Small intestine (tissue), 7 donors: ENCODE measurements at regions not wholly inside any gene's neighbourhood (a gene's known extent, or its start where the extent isn't known, plus 50 kb on each side); places are given as distances from the start of the nearest gene placed in this dataset.

ENCODE experiments used
- DNase-seq, 2 donors: peaks; one replicate each; pipeline versions ENCODE4 v3.0.0 to v3.0.0-alpha.2; 2013
- FAIRE-seq: peaks from 2 replicates; lab custom pipeline; 2012; peaks lifted over from hg19 to GRCh38; lab: Jason Lieb, UNC
- H3K27ac ChIP-seq, 3 donors: one replicate each; pipeline ENCODE4 v1.5.1; 2013; ENCODE audit warnings: low read length in 2 of 3, mild to moderate bottlenecking in 2 of 3, control low read depth in 1 of 3, inconsistent platforms in 1 of 3, low read depth in 1 of 3, moderate library complexity in 1 of 3
- H3K27me3 ChIP-seq, 3 donors: one replicate each; pipeline ENCODE4 v1.6.1; 2013; ENCODE audit warnings: low read length in 3 of 3, inconsistent platforms in 1 of 3; ENCODE audit not compliant: control insufficient read depth in 3 of 3, insufficient read depth in 3 of 3
- H3K36me3 ChIP-seq, 3 donors: one replicate each; pipeline ENCODE4 v1.6.1; 2013; ENCODE audit warnings: low read length in 3 of 3, inconsistent platforms in 1 of 3, low read depth in 1 of 3, mild to moderate bottlenecking in 1 of 3, moderate library complexity in 1 of 3; ENCODE audit not compliant: control insufficient read depth in 3 of 3, insufficient read depth in 2 of 3
- H3K4me1 ChIP-seq, 3 donors: one replicate each; pipeline ENCODE4 v1.6.1; 2013; ENCODE audit warnings: low read length in 2 of 3, inconsistent platforms in 1 of 3, low read depth in 1 of 3, mild to moderate bottlenecking in 1 of 3, moderate library complexity in 1 of 3; ENCODE audit not compliant: control insufficient read depth in 3 of 3, insufficient read depth in 2 of 3
- H3K4me3 ChIP-seq, 3 donors: one replicate each; pipeline ENCODE4 v1.5.1; 2013; ENCODE audit warnings: low read length in 3 of 3, control low read depth in 1 of 3, inconsistent platforms in 1 of 3, low read depth in 1 of 3, mild to moderate bottlenecking in 1 of 3, moderate library complexity in 1 of 3
- H3K9me3 ChIP-seq, 2 donors: one replicate each; pipeline ENCODE4 v1.6.1; 2013; ENCODE audit warnings: low read depth in 1 of 2, low read length in 1 of 2; ENCODE audit not compliant: control insufficient read depth in 2 of 2, insufficient read depth in 1 of 2
- WGBS, 3 donors: extraction: QIAGEN DNeasy Blood & Tissue Kit; methylation state at CpG; one replicate each; pipeline ENCODE4 v1.1.7; 2013; 5-methylcytosine and 5-hydroxymethylcytosine counted together
- donor health status: healthy with polysubstance abuse.
- donor health status: control.
- donor health status: control.
- donor health status: Bipolar disorder and iron deficiency.
- donor health status: healthy.

GRCh38 chr10:29692121-29692539, 57.4 kb upstream of the SVIL start:
- no peak overlapping the region for H3K4me3 ChIP-seq
- peak overlapping the region in 2 of 3 donors; percentile 33 to 68 for H3K27ac ChIP-seq
- H3K4me1 ChIP-seq = peaks cover 0 to 3% (median 0%) of the 10 kb centered on the region in 3 donors
- no peaks in the 10 kb centered on the region for H3K36me3 ChIP-seq
- H3K27me3 ChIP-seq = no peaks in the 10 kb centered on the region
- FAIRE-seq (no peak), DNase-seq (no peak)
- no peaks in the 10 kb centered on the region for H3K9me3 ChIP-seq
- WGBS, 3 donors = 64 to 89% (median 87%) methylated on average over 5 of the region's 5 CpGs

- Histone ChIP-seq H3K4me3 (no peak overlapping the region), H3K4me1 (peaks cover 0 to 3% (median 0%) of the 10 kb centered on the region in 3 donors), H3K27ac (peak overlapping the region in 2 of 3 donors; percentile 33 to 68), H3K36me3 (no peaks in the 10 kb centered on the region), H3K27me3 (no peaks in the 10 kb centered on the region), H3K9me3 (no peaks in the 10 kb centered on the region)
- DNase-seq = peak in 1 of 2 donors; percentile 3
- WGBS, 3 donors = 34 to 47% (median 40%) methylated on average over 5 of the region's 5 CpGs
- FAIRE-seq = no peak
These were observed 56.8 kb upstream of the SVIL start for GRCh38 chr10:29691564-29692072.

- WGBS, 3 donors = 73 to 79% (median 78%) methylated on average over 7 of the region's 7 CpGs
- Histone ChIP-seq H3K27me3 (no peaks in the 10 kb centered on the region), H3K4me3 (no peak overlapping the region), H3K36me3 (no peaks in the 10 kb centered on the region), H3K4me1 (peaks cover 0 to 3% (median 0%) of the 10 kb centered on the region in 3 donors), H3K27ac (no peak overlapping the region), H3K9me3 (no peaks in the 10 kb centered on the region)
- no peak for FAIRE-seq
- no peak for DNase-seq
These were observed 54.2 kb upstream of the SVIL start for GRCh38 chr10:29689001-29689400.

- H3K9me3 ChIP-seq = peaks cover 0 to 1% of the 10 kb centered on the region in 2 donors
- DNase-seq (no peak), FAIRE-seq (no peak)
- H3K4me1 ChIP-seq = peaks cover 0 to 3% (median 0%) of the 10 kb centered on the region in 3 donors
- 54 to 76% (median 63%) methylated on average over 7 of the region's 7 CpGs for WGBS, 3 donors
- no peak overlapping the region for H3K4me3 ChIP-seq
- no peak overlapping the region for H3K27ac ChIP-seq
- no peaks in the 10 kb centered on the region for H3K27me3 ChIP-seq
- H3K36me3 ChIP-seq = peaks cover 0 to 2% (median 0%) of the 10 kb centered on the region in 3 donors
These were observed 53.5 kb upstream of the SVIL start for GRCh38 chr10:29688230-29688661.

- no peak overlapping the region for H3K27ac ChIP-seq
- no peak for DNase-seq
- H3K36me3 ChIP-seq = peaks cover 0 to 2% (median 0%) of the 10 kb centered on the region in 3 donors
- peaks cover 0 to 1% of the 10 kb centered on the region in 2 donors for H3K9me3 ChIP-seq
- H3K4me1 ChIP-seq = peaks cover 0 to 3% (median 0%) of the 10 kb centered on the region in 3 donors
- no peak overlapping the region for H3K4me3 ChIP-seq
- WGBS, 3 donors = 87 to 94% (median 91%) methylated on average over 10 of the region's 10 CpGs
- no peaks in the 10 kb centered on the region for H3K27me3 ChIP-seq
- no peak for FAIRE-seq
These were observed 52.8 kb upstream of the SVIL start for GRCh38 chr10:29687421-29688164.

GRCh38 chr10:29685506-29685905, 50.7 kb upstream of the SVIL start:
- WGBS, 3 donors = 86 to 94% (median 93%) methylated on average over 4 of the region's 4 CpGs
- no peak for FAIRE-seq

More at GRCh38 chr10:29685506-29685905, 50.7 kb upstream of the SVIL start:
- no peak overlapping the region for H3K4me3 ChIP-seq
- no peak overlapping the region for H3K27ac ChIP-seq
- no peaks in the 10 kb centered on the region for H3K4me1 ChIP-seq
- H3K27me3 ChIP-seq = no peaks in the 10 kb centered on the region
- DNase-seq = no peak
- peaks cover 0 to 1% of the 10 kb centered on the region in 2 donors for H3K9me3 ChIP-seq
- H3K36me3 ChIP-seq = peaks cover 0 to 10% (median 0%) of the 10 kb centered on the region in 3 donors
